ENCODE measurements at regions not wholly inside any gene's neighbourhood (a gene's known extent, or its start where the extent isn't known, plus 50 kb on each side); places are given as distances from the start of the nearest gene placed in this dataset.

- TF ChIP-seq CTCF (IDR thresholded peaks at IDR 0.05; ENCODE audit: low read depth, low read length, poor library complexity, severe bottlenecking) (no peak), EZH2phosphoT487 (IDR thresholded peaks at IDR 0.05; ENCODE audit: borderline replicate concordance, low read length) (no peak)
Measured at GRCh38 chr5:6043491-6044310, 334.6 kb downstream of the MED10 start.

Data from DOHH2 (cell line).